ENCODE measurements at regions not wholly inside any gene's neighbourhood (a gene's known extent, or its start where the extent isn't known, plus 50 kb on each side); places are given as distances from the start of the nearest gene placed in this dataset.
"Not testable (repeated sequence)": the region's sequence is repeated elsewhere in the genome, so short reads cannot be mapped to it uniquely, and the experiment has no call there.

DNA sequence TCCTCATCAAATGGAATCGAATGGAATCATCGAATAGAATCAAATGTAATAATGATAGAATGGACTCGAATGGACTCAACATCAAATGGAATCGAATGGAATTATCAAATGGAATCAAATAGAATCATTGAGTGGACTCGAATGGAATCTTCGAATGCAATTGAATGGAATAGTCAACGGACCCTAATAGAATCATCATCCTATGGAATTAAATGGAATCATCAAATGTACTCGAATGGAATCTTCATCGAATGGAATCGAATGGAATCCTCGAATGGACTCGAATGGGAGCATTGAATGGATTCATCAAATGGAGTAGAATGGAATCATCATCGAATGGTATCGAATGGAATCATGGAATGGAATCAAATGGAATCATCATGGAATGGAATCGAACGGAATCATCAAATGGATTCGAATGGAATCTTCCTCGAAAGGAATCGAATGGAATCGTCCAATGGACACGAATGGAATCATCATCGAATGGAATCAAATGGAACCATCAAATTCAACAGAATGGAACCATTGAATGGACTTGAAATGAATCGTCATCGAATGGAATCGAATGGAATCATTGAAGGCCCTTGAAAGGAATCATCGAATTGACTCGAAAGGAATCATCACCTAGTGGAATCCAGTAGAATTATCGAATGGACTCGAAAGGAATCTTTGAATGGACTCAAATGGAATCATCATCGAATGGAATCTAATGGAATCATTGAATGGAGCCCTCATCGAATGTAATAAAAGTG is 224.9 kb downstream of the SHCBP1 start:
- peak; percentile 4 for DNase-seq (ENCODE audit: low read depth)
- not testable (repeated sequence) for H3K27me3 ChIP-seq (replicated peaks; ENCODE audit: control insufficient read depth, insufficient read depth, low read length); H3K4me3 ChIP-seq (ENCODE audit: low read length); H3K36me3 ChIP-seq (ENCODE audit: control insufficient read depth, insufficient read depth, low read length, severe bottlenecking); H3K9me3 ChIP-seq (ENCODE audit: control insufficient read depth, low read length); H3K4me1 ChIP-seq (ENCODE audit: control insufficient read depth, insufficient read depth, low read length); H3K9ac ChIP-seq (ENCODE audit: low read length)

DNA sequence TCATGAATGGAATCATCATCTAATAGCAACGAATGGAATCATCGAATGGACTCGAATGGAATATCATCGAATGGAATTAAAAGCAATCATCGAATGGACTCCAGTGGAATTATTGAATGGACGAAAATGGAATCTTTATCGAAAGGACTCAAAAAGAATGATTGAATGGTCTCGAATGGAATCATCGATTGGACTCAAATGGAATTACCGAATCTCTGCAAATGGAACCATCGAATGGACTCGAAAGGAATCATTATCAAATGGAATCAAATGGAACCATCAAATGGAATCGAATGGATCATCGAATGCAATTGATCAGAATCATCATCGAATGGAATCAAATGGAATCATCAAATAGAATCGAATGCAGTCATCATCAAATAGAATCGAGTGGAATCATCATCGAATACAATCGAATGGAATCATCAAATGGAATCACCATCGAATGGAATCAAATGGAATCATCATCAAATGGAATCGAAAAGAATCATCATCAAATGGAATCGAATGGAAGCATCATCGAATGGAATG is 225.7 kb downstream of the SHCBP1 start:
- not testable (repeated sequence) for H3K4me1 ChIP-seq (ENCODE audit: control insufficient read depth, insufficient read depth, low read length); H3K36me3 ChIP-seq (ENCODE audit: control insufficient read depth, insufficient read depth, low read length, severe bottlenecking); H3K27me3 ChIP-seq (replicated peaks; ENCODE audit: control insufficient read depth, insufficient read depth, low read length); H3K9ac ChIP-seq (ENCODE audit: low read length); H3K4me3 ChIP-seq (ENCODE audit: low read length); H3K9me3 ChIP-seq (ENCODE audit: control insufficient read depth, low read length)
- peak; percentile 12 for DNase-seq (ENCODE audit: low read depth)

DNA sequence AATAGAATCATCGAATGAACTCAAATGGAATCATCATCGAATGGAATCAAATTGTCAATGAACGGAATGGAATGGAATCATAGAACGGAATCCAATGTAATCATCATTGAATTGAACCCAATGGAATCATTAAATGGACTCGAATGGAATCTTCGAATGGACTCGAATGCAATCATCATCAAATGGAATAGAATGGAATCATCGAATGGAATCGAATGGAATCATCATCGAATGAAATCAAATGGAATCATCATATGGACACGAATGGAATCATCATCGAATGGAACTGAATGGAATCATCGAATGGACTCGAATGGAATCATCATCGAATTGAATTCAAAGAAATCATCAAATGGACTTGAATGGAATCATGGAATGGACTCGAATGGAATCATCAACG is 226.2 kb downstream of the SHCBP1 start:
- H3K4me1 ChIP-seq (ENCODE audit: control insufficient read depth, insufficient read depth, low read length); H3K9me3 ChIP-seq (ENCODE audit: control insufficient read depth, low read length); H3K9ac ChIP-seq (ENCODE audit: low read length); H3K27me3 ChIP-seq (replicated peaks; ENCODE audit: control insufficient read depth, insufficient read depth, low read length); H3K36me3 ChIP-seq (ENCODE audit: control insufficient read depth, insufficient read depth, low read length, severe bottlenecking); H3K4me3 ChIP-seq (ENCODE audit: low read length); DNase-seq (ENCODE audit: low read depth): not testable (repeated sequence)

DNA sequence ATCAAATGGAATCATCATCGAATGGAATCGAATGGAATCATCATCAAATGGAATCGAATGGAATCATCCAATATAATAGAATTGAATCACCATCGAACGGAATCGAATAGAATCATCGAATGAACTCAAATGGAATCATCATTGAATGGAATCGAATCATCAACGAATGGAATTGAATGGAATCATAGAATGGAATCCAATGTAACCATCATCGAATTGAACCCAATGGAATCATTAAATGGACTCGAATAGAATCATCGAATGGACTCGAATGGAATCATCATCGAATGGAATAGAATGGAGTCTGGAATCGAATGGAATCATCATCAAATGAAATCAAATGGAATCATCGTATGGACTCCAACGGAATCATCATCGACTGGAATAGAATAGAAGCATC is 227.0 kb downstream of the SHCBP1 start:
- H3K4me1 ChIP-seq (ENCODE audit: control insufficient read depth, insufficient read depth, low read length); H3K36me3 ChIP-seq (ENCODE audit: control insufficient read depth, insufficient read depth, low read length, severe bottlenecking); H3K27me3 ChIP-seq (replicated peaks; ENCODE audit: control insufficient read depth, insufficient read depth, low read length); H3K4me3 ChIP-seq (ENCODE audit: low read length); H3K9me3 ChIP-seq (ENCODE audit: control insufficient read depth, low read length); H3K9ac ChIP-seq (ENCODE audit: low read length): not testable (repeated sequence)
- DNase-seq (ENCODE audit: low read depth), result peak; percentile 0

DNA sequence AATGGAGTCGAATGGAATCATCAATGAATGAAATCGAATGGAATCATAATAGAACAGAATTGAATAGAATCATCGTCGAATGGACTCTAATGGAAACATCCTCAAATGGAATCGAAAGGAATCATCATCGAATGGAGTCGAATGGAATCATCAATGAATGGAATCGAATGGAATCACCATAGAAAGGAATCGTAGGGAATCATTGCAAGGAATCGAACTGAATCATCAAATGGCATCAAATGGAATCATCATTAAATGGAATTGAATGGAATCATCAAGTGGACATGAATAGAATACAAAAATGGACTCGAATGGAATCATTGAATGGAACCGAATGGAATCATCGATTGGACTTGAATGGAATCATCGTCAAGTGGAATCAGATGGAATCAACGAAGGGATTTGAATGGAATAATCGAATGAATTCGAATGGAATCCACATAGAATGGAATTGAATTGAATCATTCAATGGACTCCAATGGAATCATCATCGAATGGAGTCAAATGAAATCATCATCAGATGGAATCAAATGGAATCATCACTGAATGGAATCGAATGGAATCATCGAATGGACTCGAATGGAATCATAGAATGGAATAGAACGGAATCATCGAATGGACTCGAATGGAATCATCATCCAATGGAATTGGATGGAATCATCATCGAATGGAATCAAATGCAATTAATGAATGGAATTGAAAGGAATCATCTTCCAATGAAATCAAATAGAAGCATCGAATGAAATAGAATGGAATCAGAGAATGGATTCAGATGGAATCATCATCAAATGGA is 228.1 kb downstream of the SHCBP1 start:
- not testable (repeated sequence) for H3K4me1 ChIP-seq (ENCODE audit: control insufficient read depth, insufficient read depth, low read length); H3K9ac ChIP-seq (ENCODE audit: low read length); H3K36me3 ChIP-seq (ENCODE audit: control insufficient read depth, insufficient read depth, low read length, severe bottlenecking); H3K4me3 ChIP-seq (ENCODE audit: low read length); H3K27me3 ChIP-seq (replicated peaks; ENCODE audit: control insufficient read depth, insufficient read depth, low read length); H3K9me3 ChIP-seq (ENCODE audit: control insufficient read depth, low read length)
- DNase-seq (ENCODE audit: low read depth), result peak; percentile 34

DNA sequence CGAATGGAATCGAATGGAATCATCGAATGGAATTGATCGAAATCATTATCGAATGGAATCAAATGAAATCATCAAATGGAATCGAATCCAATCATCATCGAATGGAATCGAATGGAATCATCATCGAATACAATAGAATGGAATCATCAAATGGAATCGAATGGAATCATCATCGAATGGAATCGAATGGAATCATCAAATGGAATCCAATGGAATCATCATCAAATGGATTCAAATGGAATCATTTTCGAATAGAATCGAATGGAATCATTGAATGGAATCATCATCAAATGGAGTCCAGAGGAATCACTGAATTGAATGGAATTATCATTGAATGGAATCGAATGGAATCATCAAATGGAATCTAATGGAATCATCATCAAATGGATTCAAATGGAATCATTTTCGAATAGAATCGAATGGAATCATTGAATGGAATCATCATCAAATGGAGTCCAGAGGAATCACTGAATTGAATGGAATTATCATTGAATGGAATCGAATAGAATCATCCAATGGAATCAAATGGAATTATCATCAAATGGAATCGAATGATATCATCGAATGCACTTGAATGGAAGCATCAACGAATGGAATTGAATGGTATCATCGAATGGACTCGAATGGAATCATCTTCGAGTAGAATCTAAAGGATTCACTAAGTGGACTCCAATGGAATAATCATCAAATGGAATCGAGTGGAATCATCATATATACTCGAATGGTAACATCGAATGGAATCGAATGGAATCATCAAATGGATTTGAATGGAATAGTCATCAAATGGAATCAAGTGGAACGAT is 230.3 kb downstream of the SHCBP1 start:
- H3K27me3 ChIP-seq (replicated peaks; ENCODE audit: control insufficient read depth, insufficient read depth, low read length); H3K4me1 ChIP-seq (ENCODE audit: control insufficient read depth, insufficient read depth, low read length); H3K9me3 ChIP-seq (ENCODE audit: control insufficient read depth, low read length); H3K4me3 ChIP-seq (ENCODE audit: low read length); H3K36me3 ChIP-seq (ENCODE audit: control insufficient read depth, insufficient read depth, low read length, severe bottlenecking); H3K9ac ChIP-seq (ENCODE audit: low read length): not testable (repeated sequence)
- DNase-seq (ENCODE audit: low read depth), result peak; percentile 47

DNA sequence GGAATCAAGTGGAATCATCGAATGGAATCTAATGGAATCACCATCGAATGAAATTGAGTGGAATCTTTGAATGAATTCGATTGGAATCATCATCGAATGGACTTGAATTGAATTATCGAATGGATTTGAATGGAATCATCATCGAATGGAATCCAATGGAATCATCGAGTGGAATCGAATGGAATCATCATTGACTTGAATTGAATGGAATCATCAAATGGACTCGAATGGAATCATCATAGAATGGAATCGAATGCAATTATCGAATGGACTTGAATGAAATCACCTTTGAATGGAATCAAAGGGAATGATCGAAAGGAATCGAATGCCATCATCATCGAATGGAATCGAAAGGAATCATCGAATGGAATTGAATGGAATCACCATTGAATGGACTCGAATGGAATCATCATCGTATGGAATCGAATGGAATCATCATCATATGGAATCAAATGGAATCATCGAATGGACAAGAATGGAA is 231.6 kb downstream of the SHCBP1 start:
- not testable (repeated sequence) for H3K36me3 ChIP-seq (ENCODE audit: control insufficient read depth, insufficient read depth, low read length, severe bottlenecking); H3K4me3 ChIP-seq (ENCODE audit: low read length); H3K9me3 ChIP-seq (ENCODE audit: control insufficient read depth, low read length); H3K27me3 ChIP-seq (replicated peaks; ENCODE audit: control insufficient read depth, insufficient read depth, low read length); H3K4me1 ChIP-seq (ENCODE audit: control insufficient read depth, insufficient read depth, low read length); H3K9ac ChIP-seq (ENCODE audit: low read length)
- DNase-seq (ENCODE audit: low read depth), result peak; percentile 90

DNA sequence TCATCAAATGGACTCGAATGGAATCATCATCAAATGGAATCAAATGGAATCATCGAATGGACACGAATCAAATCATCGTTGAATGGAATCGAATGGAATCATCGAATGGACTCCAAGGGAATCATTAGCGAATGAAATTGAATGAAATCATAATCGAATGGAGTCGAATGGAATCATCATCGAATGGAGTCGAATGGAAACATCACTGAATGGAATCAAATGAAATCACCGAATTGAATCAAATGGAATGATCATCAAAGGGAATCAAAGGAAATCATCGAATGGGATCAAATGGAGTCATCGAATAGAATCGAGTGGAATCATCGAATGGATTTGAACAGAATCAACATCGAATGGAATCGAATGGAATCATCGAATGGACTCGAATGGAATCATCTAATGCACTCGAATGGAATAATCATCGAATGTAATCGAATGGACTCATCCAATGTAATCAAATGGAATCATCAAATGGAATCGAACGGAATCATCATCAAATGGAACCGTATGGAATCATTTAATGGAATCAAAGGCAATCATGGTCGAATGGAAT is 232.2 kb downstream of the SHCBP1 start:
- not testable (repeated sequence) for H3K9me3 ChIP-seq (ENCODE audit: control insufficient read depth, low read length); H3K36me3 ChIP-seq (ENCODE audit: control insufficient read depth, insufficient read depth, low read length, severe bottlenecking); H3K9ac ChIP-seq (ENCODE audit: low read length); H3K27me3 ChIP-seq (replicated peaks; ENCODE audit: control insufficient read depth, insufficient read depth, low read length); H3K4me3 ChIP-seq (ENCODE audit: low read length); H3K4me1 ChIP-seq (ENCODE audit: control insufficient read depth, insufficient read depth, low read length); DNase-seq (ENCODE audit: low read depth)

DNA sequence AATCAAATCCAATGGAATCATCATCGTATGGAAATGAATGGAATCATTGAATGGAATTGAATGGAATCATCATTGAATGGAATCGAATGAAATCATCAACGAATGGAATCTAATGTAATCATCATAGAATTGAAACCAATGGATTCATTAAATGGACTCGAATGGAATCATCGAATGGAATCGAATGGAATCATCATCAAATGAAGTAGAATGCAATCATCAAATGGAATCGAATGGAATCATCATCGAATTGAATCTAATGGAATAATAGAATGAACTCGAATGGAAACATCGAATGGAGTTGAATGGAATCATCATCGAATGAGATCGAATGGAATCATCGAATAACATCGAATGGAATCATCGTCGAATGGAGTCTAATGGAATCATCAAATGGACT is 232.8 kb downstream of the SHCBP1 start:
- not testable (repeated sequence) for H3K36me3 ChIP-seq (ENCODE audit: control insufficient read depth, insufficient read depth, low read length, severe bottlenecking); H3K9me3 ChIP-seq (ENCODE audit: control insufficient read depth, low read length); H3K4me1 ChIP-seq (ENCODE audit: control insufficient read depth, insufficient read depth, low read length); H3K4me3 ChIP-seq (ENCODE audit: low read length); DNase-seq (ENCODE audit: low read depth); H3K27me3 ChIP-seq (replicated peaks; ENCODE audit: control insufficient read depth, insufficient read depth, low read length); H3K9ac ChIP-seq (ENCODE audit: low read length)

DNA sequence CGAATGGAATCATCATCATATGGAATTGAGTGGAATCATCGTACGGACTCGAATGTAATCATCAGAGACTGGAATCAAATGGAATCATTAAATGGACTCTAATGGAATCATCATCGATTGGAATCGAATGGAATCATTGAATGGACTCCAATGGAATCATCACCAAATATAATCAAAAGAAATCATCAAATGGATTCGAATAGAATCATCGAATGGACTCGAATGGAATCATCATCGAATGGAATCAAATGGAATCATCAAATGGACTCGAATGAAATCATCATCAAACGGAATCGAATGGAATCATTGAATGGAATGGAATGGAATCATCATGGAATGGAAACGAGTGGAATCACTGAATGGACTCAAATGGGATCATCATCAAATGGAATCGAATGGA is 233.5 kb downstream of the SHCBP1 start:
- DNase-seq (ENCODE audit: low read depth); H3K9ac ChIP-seq (ENCODE audit: low read length); H3K4me1 ChIP-seq (ENCODE audit: control insufficient read depth, insufficient read depth, low read length); H3K36me3 ChIP-seq (ENCODE audit: control insufficient read depth, insufficient read depth, low read length, severe bottlenecking); H3K9me3 ChIP-seq (ENCODE audit: control insufficient read depth, low read length); H3K4me3 ChIP-seq (ENCODE audit: low read length); H3K27me3 ChIP-seq (replicated peaks; ENCODE audit: control insufficient read depth, insufficient read depth, low read length): not testable (repeated sequence)
